ENCODE measurements at regions not wholly inside any gene's neighbourhood (a gene's known extent, or its start where the extent isn't known, plus 50 kb on each side); places are given as distances from the start of the nearest gene placed in this dataset.

DNA sequence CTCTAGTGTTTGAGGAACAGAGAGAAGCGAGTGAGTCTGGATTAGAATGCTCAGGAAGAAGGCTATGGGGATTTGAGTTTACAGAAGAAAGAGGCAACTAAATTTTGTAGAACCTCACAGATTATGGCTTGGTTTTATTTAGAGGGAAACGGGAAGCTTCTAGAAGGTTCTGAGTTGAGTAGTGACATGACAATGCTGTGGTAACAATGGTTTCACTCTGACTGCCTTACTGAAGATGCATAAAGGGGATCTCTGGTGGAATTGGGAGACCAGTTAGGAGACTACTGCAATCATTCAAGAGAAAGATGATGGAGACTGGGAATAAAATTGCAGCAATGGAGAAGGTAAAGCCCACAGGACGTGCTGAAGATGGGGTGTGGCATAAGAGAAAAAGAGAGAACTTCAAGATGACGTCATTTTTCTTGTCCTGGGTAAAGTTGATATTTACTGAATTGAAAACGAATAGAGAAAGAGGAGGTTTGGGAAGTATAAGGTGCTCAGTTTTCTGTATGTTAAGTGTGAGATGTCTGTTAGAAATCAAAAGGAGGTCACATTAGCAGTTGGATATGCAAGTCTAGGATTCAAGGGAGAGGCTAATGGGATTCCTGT, 710.1 kb upstream of the NRSN1 start:
- Histone ChIP-seq H3K36me3 (no peaks in the 10 kb centered on the region), H3K27me3 (ENCODE audit: insufficient read depth, low read depth, severe bottlenecking) (no peaks in the 10 kb centered on the region), H3K9me3 (ENCODE audit: severe bottlenecking) (no peaks in the 10 kb centered on the region), H3K27ac (no peak overlapping the region), H3K4me3 (ENCODE audit: low read depth, low read length) (no peak overlapping the region)
- DNase-seq = no peak
- TF ChIP-seq, protein P1, sequence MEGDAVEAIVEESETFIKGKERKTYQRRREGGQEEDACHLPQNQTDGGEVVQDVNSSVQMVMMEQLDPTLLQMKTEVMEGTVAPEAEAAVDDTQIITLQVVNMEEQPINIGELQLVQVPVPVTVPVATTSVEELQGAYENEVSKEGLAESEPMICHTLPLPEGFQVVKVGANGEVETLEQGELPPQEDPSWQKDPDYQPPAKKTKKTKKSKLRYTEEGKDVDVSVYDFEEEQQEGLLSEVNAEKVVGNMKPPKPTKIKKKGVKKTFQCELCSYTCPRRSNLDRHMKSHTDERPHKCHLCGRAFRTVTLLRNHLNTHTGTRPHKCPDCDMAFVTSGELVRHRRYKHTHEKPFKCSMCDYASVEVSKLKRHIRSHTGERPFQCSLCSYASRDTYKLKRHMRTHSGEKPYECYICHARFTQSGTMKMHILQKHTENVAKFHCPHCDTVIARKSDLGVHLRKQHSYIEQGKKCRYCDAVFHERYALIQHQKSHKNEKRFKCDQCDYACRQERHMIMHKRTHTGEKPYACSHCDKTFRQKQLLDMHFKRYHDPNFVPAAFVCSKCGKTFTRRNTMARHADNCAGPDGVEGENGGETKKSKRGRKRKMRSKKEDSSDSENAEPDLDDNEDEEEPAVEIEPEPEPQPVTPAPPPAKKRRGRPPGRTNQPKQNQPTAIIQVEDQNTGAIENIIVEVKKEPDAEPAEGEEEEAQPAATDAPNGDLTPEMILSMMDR (IDR thresholded peaks at IDR 0.05; ENCODE audit: low read depth, low read length) = no peak

DNA sequence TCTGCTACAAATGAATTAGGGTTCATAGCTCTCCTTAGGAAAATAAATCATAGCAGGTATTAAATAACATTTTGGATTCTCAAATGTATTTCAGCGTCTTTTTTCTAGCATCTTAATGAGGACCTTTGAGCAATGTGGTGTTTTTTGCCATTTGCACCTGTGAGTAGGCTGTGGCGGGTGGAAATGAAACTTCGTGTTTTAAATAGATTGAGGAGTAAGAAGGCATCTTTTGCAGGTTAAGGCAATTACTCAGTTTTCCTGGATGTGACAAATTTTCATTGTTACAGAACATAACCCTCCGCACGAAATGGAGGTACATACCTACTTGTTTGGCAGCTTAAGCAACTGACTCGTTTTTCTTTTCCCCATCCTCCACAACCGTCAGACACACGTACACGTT, 708.9 kb upstream of the NRSN1 start:
- Histone ChIP-seq H3K4me3 (ENCODE audit: low read depth, low read length) (no peak overlapping the region), H3K27ac (no peak overlapping the region), H3K36me3 (no peaks in the 10 kb centered on the region), H3K9me3 (ENCODE audit: severe bottlenecking) (no peaks in the 10 kb centered on the region), H3K27me3 (ENCODE audit: insufficient read depth, low read depth, severe bottlenecking) (no peaks in the 10 kb centered on the region)
- TF ChIP-seq, protein P1 (IDR thresholded peaks at IDR 0.05; ENCODE audit: low read depth, low read length) = no peak
- no peak for DNase-seq

DNA sequence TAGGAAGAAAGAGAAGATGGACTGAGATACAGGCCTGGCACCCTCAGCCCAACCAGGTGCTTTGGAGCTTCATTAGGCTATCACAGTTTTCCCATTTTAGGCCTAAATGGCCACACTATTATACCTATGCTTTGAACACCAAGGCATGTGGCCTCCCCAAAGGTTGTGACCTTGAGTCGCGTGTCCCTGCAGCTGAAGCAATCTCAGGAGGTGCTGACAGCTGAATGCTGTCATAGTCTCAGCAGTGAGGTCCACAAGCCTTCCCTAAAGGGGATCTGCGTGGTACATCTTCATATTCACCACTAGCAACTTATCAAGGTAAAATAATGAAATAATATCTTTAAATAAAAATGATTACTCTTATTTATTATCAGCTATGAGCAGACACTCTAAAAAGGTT, 707.9 kb upstream of the NRSN1 start:
- TF ChIP-seq, protein P1 (IDR thresholded peaks at IDR 0.05; ENCODE audit: low read depth, low read length) = no peak
- H3K27ac ChIP-seq = no peak overlapping the region
- H3K4me3 ChIP-seq (ENCODE audit: low read depth, low read length) = no peak overlapping the region
- DNase-seq = no peak
- no peaks in the 10 kb centered on the region for H3K9me3 ChIP-seq (ENCODE audit: severe bottlenecking)
- H3K27me3 ChIP-seq (ENCODE audit: insufficient read depth, low read depth, severe bottlenecking) = no peaks in the 10 kb centered on the region
- no peaks in the 10 kb centered on the region for H3K36me3 ChIP-seq

DNA sequence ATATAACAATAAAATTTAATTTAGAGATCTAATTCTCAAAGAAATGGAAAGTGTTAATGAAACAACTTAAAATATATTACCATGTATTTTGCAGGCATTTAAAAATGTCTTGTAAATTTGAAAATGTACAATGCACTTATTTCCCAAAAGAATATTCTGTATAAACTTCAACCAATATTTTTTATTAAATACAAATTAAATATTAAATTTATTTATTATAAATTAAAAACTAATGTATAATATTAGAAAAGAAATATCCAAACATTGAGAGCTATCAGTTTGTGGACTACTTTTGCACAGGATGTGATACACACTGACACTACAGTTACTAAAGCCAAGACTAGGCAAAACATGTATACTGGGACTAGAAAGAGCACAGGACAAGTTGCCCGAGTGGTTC, 707.0 kb upstream of the NRSN1 start:
- Histone ChIP-seq H3K4me3 (ENCODE audit: low read depth, low read length) (no peak overlapping the region), H3K27ac (no peak overlapping the region), H3K27me3 (ENCODE audit: insufficient read depth, low read depth, severe bottlenecking) (no peaks in the 10 kb centered on the region), H3K9me3 (ENCODE audit: severe bottlenecking) (no peaks in the 10 kb centered on the region), H3K36me3 (no peaks in the 10 kb centered on the region)
- TF ChIP-seq, protein P1 (IDR thresholded peaks at IDR 0.05; ENCODE audit: low read depth, low read length) = no peak
- no peak for DNase-seq

DNA sequence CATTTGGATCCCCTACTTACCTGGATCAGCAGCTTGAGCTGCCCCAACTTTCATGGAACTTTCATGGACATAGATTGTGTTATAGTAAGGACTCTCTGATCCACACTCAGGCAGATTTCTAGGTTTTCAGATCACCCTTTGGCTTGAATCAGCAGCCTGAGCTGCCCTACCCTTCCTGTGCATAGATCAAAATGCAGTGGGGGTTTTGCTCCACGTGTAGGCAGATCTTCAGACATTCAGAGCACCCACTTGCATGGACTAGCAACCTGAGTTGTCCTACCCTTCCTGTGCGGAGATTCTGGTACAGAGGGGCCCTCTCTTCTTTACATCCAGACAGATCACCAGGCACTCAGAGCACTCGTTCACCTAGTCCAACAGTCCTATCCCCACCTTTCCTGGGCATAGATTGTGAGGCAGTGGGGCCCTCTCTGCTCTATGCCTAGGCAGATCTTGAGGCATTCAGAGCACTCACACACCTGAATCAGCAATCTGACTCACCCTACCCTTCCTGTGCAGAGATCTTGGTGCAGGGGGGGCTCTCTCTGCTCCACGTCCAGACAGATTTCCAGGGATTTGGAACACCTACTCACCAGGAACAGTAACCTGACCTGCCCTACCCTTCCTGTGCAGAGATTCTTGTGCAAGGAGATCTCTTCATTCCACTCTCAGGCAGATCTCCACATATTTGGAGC, 705.2 kb upstream of the NRSN1 start:
- H3K4me3 ChIP-seq (ENCODE audit: low read depth, low read length) = no peak overlapping the region
- no peak for DNase-seq
- no peaks in the 10 kb centered on the region for H3K36me3 ChIP-seq
- no peaks in the 10 kb centered on the region for H3K9me3 ChIP-seq (ENCODE audit: severe bottlenecking)
- no peaks in the 10 kb centered on the region for H3K27me3 ChIP-seq (ENCODE audit: insufficient read depth, low read depth, severe bottlenecking)
- TF ChIP-seq, protein P1 (IDR thresholded peaks at IDR 0.05; ENCODE audit: low read depth, low read length) = no peak
- no peak overlapping the region for H3K27ac ChIP-seq

DNA sequence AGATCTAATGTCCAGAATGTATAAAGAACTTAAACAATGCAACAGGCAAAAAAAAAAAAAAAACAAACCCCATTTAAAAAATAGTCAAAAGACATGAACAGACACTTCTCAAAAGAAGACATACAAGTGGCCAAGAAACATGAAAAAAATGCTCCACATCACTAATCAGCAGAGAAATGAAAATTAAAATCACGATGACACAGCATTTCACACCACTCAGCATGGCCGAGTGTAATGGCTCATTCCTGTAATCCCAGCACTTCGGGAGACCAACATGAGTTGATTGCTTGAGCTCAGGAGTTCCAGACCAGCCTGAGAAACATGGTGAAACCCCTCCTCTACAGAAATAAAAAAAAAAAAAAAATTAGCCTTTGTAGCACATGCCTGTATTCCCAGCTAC, 701.4 kb upstream of the NRSN1 start:
- Histone ChIP-seq H3K27ac (no peak overlapping the region), H3K36me3 (no peaks in the 10 kb centered on the region), H3K4me3 (ENCODE audit: low read depth, low read length) (no peak overlapping the region), H3K9me3 (ENCODE audit: severe bottlenecking) (peaks cover 3% of the 10 kb centered on the region), H3K27me3 (ENCODE audit: insufficient read depth, low read depth, severe bottlenecking) (no peaks in the 10 kb centered on the region)
- no peak for DNase-seq
- TF ChIP-seq, protein P1 (IDR thresholded peaks at IDR 0.05; ENCODE audit: low read depth, low read length) = no peak
